K562 (cell line): ENCODE measurements at regions not wholly inside any gene's neighbourhood (a gene's known extent, or its start where the extent isn't known, plus 50 kb on each side); places are given as distances from the start of the nearest gene placed in this dataset.

ENCODE experiments used
- ATAC-seq: fragments of 200-7000 bp; cut with Tn5 transposase; 3 replicates; pipeline ENCODE4 v1.9.1; 2020; ENCODE audit warnings: moderate library complexity
- BruUV-seq: library from RNA; stranded (reverse); fragments of 400-500 nt; replicated peaks from 2 replicates; lab custom pipeline; 2021; lab: Mats Ljungman, UMichigan
- CTCF ChIA-PET: fragments of 300-600 bp; formaldehyde crosslinking; extraction: SDS; loops from one replicate; lab custom pipeline; 2021; ENCODE audit warnings: low intra/inter-chr PET ratio; lab: Yijun Ruan, JAX
- POLR2A ChIA-PET: fragments of 300-600, 350-650 bp; sonication (Branson Sonifier 250); formaldehyde crosslinking; extraction: SDS; loops from one replicate; lab custom pipeline; 2021; ENCODE audit warnings: antibody characterized with exemption, inconsistent platforms; lab: Yijun Ruan, JAX
- DNase-seq, 4 experiments: peaks; one replicate each; pipeline versions ENCODE4 v3.0.0 to v3.0.0-alpha.2; 2011 to 2018; ENCODE audit warnings: low spot score in 3 of 4, mixed read lengths in 3 of 4; ENCODE audit errors: extremely low read depth in 1 of 4
- FAIRE-seq: peaks from 2 replicates; lab custom pipeline; 2011; peaks lifted over from hg19 to GRCh38; lab: Jason Lieb, UNC
- H2AFZ ChIP-seq: 2 replicates; pipeline ENCODE4 v1.6.0; 2011; ENCODE audit warnings: low read depth, low read length, control low read depth, inconsistent platforms
- H3K27ac ChIP-seq: fragments of 200-600 bp; 3 replicates; pipeline ENCODE4 v1.8.0; 2011; ENCODE audit warnings: low read depth, mild to moderate bottlenecking, control low read depth, inconsistent platforms, low read length, moderate library complexity, mixed read lengths; ENCODE audit errors: extremely low read depth
- H3K27me3 ChIP-seq, 2 experiments: fragments of 300-600 bp in 1 of 2; 2 replicates in 1 of 2; 3 replicates in 1 of 2; pipeline versions ENCODE4 v1.6.0 to v1.8.0; 2011; ENCODE audit warnings: inconsistent platforms in 2 of 2, low read length in 2 of 2, mild to moderate bottlenecking in 1 of 2, mixed read lengths in 1 of 2, moderate library complexity in 1 of 2; ENCODE audit not compliant: control insufficient read depth in 2 of 2, insufficient read depth in 2 of 2
- H3K36me3 ChIP-seq: fragments of 300-600 bp; 3 replicates; pipeline ENCODE4 v1.8.0; 2011; ENCODE audit warnings: mild to moderate bottlenecking, low read length, inconsistent platforms; ENCODE audit not compliant: control insufficient read depth, insufficient read depth
- H3K4me1 ChIP-seq, 2 experiments: fragments of 200-600 bp in 1 of 2; replicated peaks in 1 of 2; 2 replicates in 1 of 2; 3 replicates in 1 of 2; pipeline versions ENCODE4 v1.5.1 to v1.8.0; 2011; ENCODE audit warnings: inconsistent platforms in 2 of 2, low read length in 2 of 2, mild to moderate bottlenecking in 1 of 2, mixed read lengths in 1 of 2, moderate library complexity in 1 of 2; ENCODE audit not compliant: control insufficient read depth in 2 of 2, insufficient read depth in 2 of 2
- H3K4me2 ChIP-seq: 2 replicates; pipeline ENCODE4 v1.6.1; 2011; ENCODE audit warnings: low read length, control low read depth, inconsistent platforms, mixed read lengths; ENCODE audit not compliant: insufficient read depth
- H3K4me3 ChIP-seq: fragments of 200-600 bp; sonication (generic), shearing (Covaris generic); 2 replicates; pipeline ENCODE4 v1.5.1; 2016; ENCODE audit warnings: control low read depth, inconsistent platforms
- H3K79me2 ChIP-seq: fragments of 200-600 bp; 3 replicates; pipeline ENCODE4 v1.8.0; 2011; ENCODE audit warnings: low read length, inconsistent platforms; ENCODE audit not compliant: control insufficient read depth, insufficient read depth
- H3K9ac ChIP-seq, 2 experiments: 2 replicates each; pipeline versions ENCODE4 v1.6.0 to v1.6.1; 2011; ENCODE audit warnings: low read depth in 2 of 2, low read length in 2 of 2, control low read depth in 1 of 2, inconsistent platforms in 1 of 2, mild to moderate bottlenecking in 1 of 2, mixed read lengths in 1 of 2; ENCODE audit not compliant: insufficient read depth in 1 of 2
- H3K9me1 ChIP-seq: one replicate; pipeline ENCODE4 v1.6.0; 2011; ENCODE audit warnings: inconsistent platforms, mild to moderate bottlenecking, low read length, moderate library complexity; ENCODE audit not compliant: control insufficient read depth, insufficient read depth
- H3K9me3 ChIP-seq: replicated peaks from 2 replicates; pipeline ENCODE4 v1.5.1; 2011; ENCODE audit warnings: low read depth, low read length, inconsistent platforms; ENCODE audit not compliant: control insufficient read depth, insufficient read depth
- H4K20me1 ChIP-seq: replicated peaks from 2 replicates; pipeline ENCODE4 v1.6.1; 2011; ENCODE audit warnings: low read length, inconsistent platforms, mixed read lengths; ENCODE audit not compliant: control insufficient read depth, insufficient read depth
- HNRNPK ChIP-seq: fragments of 200-400 bp; formaldehyde crosslinking; IDR thresholded peaks from one replicate; pipeline ENCODE4 v1.6.1; 2018; ENCODE audit warnings: mild to moderate bottlenecking, low read depth, low read length; ENCODE audit not compliant: poor library complexity, severe bottlenecking
- HNRNPLL ChIP-seq: fragments of 200-400 bp; formaldehyde crosslinking; IDR thresholded peaks from 2 replicates; pipeline ENCODE4 v1.6.1; 2017; ENCODE audit warnings: low read length, low read depth, mild to moderate bottlenecking; ENCODE audit not compliant: poor library complexity, severe bottlenecking
- NUFIP1 ChIP-seq: fragments of 450-650 bp; IDR thresholded peaks from 2 replicates; pipeline ENCODE4 v1.6.1; 2018; ENCODE audit not compliant: partially characterized antibody
- PCBP2 ChIP-seq: fragments of 200-400 bp; formaldehyde crosslinking; IDR thresholded peaks from 2 replicates; pipeline ENCODE4 v1.6.1; 2018; ENCODE audit warnings: low read length, low read depth, mild to moderate bottlenecking, moderate library complexity; ENCODE audit not compliant: poor library complexity, severe bottlenecking
- PTRF ChIP-seq: fragments of 450-650 bp; IDR thresholded peaks from 2 replicates; pipeline ENCODE4 v1.6.1; 2016; ENCODE audit warnings: mild to moderate bottlenecking, missing genetic modification characterization, missing compliant biosample characterization
- TBL1XR1 ChIP-seq, 2 experiments: IDR thresholded peaks; 2 replicates each; pipeline ENCODE4 v1.6.1; 2012; ENCODE audit warnings: improper control_type of control experiment in 2 of 2, low read length in 2 of 2, mild to moderate bottlenecking in 1 of 2
- TSC22D4 ChIP-seq: fragments of 450-650 bp; IDR thresholded peaks from 2 replicates; pipeline ENCODE4 v1.6.1; 2016; ENCODE audit warnings: missing genetic modification characterization, missing biosample characterization, control low read depth
- WGBS: fragments of 100-300 bp; shearing (Covaris generic); methylation state at CpG from one replicate; pipeline ENCODE4 v1.1.6; 2016; ENCODE audit warnings: low coverage, mixed read lengths; ENCODE audit not compliant: insufficient coverage; ENCODE audit errors: missing lambda C conversion rate; 5-methylcytosine and 5-hydroxymethylcytosine counted together
- in situ Hi-C: fragments of 300-500 bp; cut with MboI; formaldehyde crosslinking; loops from 4 replicates; pipeline ENCODE4 v1.15.0; 2018; ENCODE audit warnings: inconsistent platforms, mixed read lengths
- intact Hi-C: fragments of 100-400 bp; cut with micrococcal nuclease; formaldehyde crosslinking; loops from 2 replicates; pipeline ENCODE4 v1.14.2; 2022
- TF ChIP-seq, protein P1 (sequence below): fragments of 250-450 bp; sonication (Bioruptor Pico); IDR thresholded peaks from 2 replicates; pipeline ENCODE4 v1.8.0; 2021; ENCODE audit warnings: moderate library complexity, mild to moderate bottlenecking, inconsistent platforms

- intact Hi-C loops (no loop called here), in situ Hi-C loops (no loop called here)
- H3K4me2 ChIP-seq = no peak overlapping the region
- POLR2A ChIA-PET = no interaction called here
- CTCF ChIA-PET = no interaction called here
- peaks cover 0 to 3% of the 10 kb centered on the region in 2 experiments; a peak in 2 of 5 replicates for H3K4me1 ChIP-seq
- no peak for ATAC-seq
- no peaks in the 10 kb centered on the region for H3K36me3 ChIP-seq
- no peaks in the 10 kb centered on the region for H3K27me3 ChIP-seq
- H4K20me1 ChIP-seq = no peaks in the 10 kb centered on the region
- 0% methylated on average over 2 of the region's 2 CpGs for WGBS
- H3K9ac ChIP-seq = no peak overlapping the region
- H3K9me1 ChIP-seq = no peaks in the 10 kb centered on the region
- no peaks in the 10 kb centered on the region for H3K79me2 ChIP-seq
- no peak for DNase-seq
- H2AFZ ChIP-seq = no peak overlapping the region
- BruUV-seq = no TSS peak
- H3K27ac ChIP-seq = no peak overlapping the region
- TF ChIP-seq TBL1XR1 (IDR thresholded peaks at IDR 0.05; ENCODE audit: low read length in 2 of 2) (no peak), PTRF (no peak)
- TF ChIP-seq, protein P1, sequence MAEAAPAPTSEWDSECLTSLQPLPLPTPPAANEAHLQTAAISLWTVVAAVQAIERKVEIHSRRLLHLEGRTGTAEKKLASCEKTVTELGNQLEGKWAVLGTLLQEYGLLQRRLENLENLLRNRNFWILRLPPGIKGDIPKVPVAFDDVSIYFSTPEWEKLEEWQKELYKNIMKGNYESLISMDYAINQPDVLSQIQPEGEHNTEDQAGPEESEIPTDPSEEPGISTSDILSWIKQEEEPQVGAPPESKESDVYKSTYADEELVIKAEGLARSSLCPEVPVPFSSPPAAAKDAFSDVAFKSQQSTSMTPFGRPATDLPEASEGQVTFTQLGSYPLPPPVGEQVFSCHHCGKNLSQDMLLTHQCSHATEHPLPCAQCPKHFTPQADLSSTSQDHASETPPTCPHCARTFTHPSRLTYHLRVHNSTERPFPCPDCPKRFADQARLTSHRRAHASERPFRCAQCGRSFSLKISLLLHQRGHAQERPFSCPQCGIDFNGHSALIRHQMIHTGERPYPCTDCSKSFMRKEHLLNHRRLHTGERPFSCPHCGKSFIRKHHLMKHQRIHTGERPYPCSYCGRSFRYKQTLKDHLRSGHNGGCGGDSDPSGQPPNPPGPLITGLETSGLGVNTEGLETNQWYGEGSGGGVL (CRISPR knock-in tag) = no peak
- no peak overlapping the region for H3K4me3 ChIP-seq
- H3K9me3 ChIP-seq = no peaks in the 10 kb centered on the region
- no peak for FAIRE-seq
These were observed 202.5 kb upstream of the RFC3 start for GRCh38 chr13:33615436-33615835.

DNA sequence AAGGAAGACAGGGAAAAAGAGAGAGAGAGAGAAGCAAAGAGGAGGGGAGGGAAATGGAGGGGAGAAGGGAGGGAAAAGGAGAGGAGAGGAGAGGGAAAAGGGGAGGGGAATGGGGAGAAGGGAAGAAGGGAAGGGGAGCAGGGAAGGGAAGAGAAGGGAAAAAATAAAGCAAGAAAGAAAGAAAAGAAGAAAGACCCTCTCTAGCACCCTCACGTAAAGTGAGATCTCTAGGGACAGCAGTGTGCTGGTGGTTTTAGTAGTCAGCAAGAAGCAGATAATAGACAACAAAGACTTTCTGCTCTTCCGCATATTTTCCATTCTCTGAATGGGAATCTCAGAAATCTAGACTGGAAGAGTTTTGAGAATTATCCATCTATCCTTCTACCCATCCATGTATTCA is 201.8 kb upstream of the RFC3 start:
- no peaks in the 10 kb centered on the region for H3K9me3 ChIP-seq
- no TSS peak for BruUV-seq
- no peaks in the 10 kb centered on the region for H3K27me3 ChIP-seq
- 0% methylated on average over 2 of the region's 2 CpGs for WGBS
- TF ChIP-seq TSC22D4 (tag) = no peak
- TF ChIP-seq HNRNPK = peak; percentile 33
- peak; percentile 62 for TF ChIP-seq PCBP2
- no peak for TF ChIP-seq NUFIP1
- no peak for TF ChIP-seq HNRNPLL
- POLR2A ChIA-PET = no interaction called here
- H3K36me3 ChIP-seq = no peaks in the 10 kb centered on the region
- no peak for FAIRE-seq
- H3K27ac ChIP-seq = no peak overlapping the region
- H3K79me2 ChIP-seq = no peaks in the 10 kb centered on the region
- no peak for ATAC-seq
- H3K4me2 ChIP-seq = no peak overlapping the region
- H3K4me1 ChIP-seq = no peaks in the 10 kb centered on the region
- CTCF ChIA-PET = no interaction called here
- no peaks in the 10 kb centered on the region for H4K20me1 ChIP-seq
- no peak overlapping the region for H2AFZ ChIP-seq
- H3K9me1 ChIP-seq = no peaks in the 10 kb centered on the region
- H3K4me3 ChIP-seq = no peak overlapping the region
- no peak overlapping the region for H3K9ac ChIP-seq
- intact Hi-C loops = no loop called here
- DNase-seq = no peak
- in situ Hi-C loops = no loop called here
